AG04450 (cell line): ENCODE measurements at regions not wholly inside any gene's neighbourhood (a gene's known extent, or its start where the extent isn't known, plus 50 kb on each side); places are given as distances from the start of the nearest gene placed in this dataset.

Experiments
- CTCF ChIA-PET: fragments of 300-600, 350-600 bp; formaldehyde crosslinking; extraction: SDS; loops from one replicate; lab custom pipeline; 2022; ENCODE audit warnings: antibody characterized with exemption, inconsistent platforms; lab: Charles Lee
- POLR2A ChIA-PET: fragments of 350-600 bp; formaldehyde crosslinking; extraction: SDS; loops from one replicate; lab custom pipeline; 2021; ENCODE audit warnings: antibody characterized with exemption, inconsistent platforms; lab: Yijun Ruan, JAX
- DNase-seq: peaks from one replicate; pipeline ENCODE4 v3.0.0-alpha.2; 2011; ENCODE audit warnings: low read depth, low spot score
- H3K27ac ChIP-seq: one replicate; pipeline ENCODE4 v1.5.1; 2012; ENCODE audit warnings: low read depth, low read length, control low read depth
- H3K27me3 ChIP-seq: one replicate; pipeline ENCODE4 v1.6.0; 2012; ENCODE audit warnings: low read length; ENCODE audit not compliant: control insufficient read depth, insufficient read depth
- H3K4me3 ChIP-seq: 2 replicates; pipeline ENCODE4 v1.5.1; 2011; ENCODE audit warnings: mild to moderate bottlenecking, low read depth, low read length, control low read depth
- H3K9me3 ChIP-seq: 2 replicates; pipeline ENCODE4 v1.5.1; 2012; ENCODE audit warnings: low read length; ENCODE audit not compliant: control insufficient read depth, insufficient read depth
- TF ChIP-seq, protein P1 (sequence below): IDR thresholded peaks from 2 replicates; pipeline ENCODE4 v1.5.1; 2011; ENCODE audit warnings: low read depth, low read length, control low read depth, inconsistent platforms

DNA sequence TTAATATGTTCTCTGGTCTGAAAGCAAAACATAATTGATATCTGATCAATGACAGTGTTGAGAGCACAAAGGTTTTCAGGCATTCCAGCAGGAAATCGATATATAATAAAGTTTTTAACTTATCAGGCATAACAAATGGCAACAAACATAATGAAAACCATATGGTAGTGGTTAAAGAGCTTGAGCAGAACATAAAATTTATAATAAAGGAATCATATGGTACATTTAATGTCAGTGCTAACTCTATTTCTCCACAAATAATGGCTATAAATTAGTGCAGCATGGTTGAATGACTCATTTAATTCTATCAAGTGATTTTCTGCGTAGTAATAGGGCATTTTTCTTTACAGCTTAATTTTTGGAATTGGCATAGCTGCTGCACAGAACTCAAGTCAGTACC lies 306.2 kb downstream of the FSIP2 start:
- H3K27me3 ChIP-seq, result no peaks in the 10 kb centered on the region
- H3K9me3 ChIP-seq, result no peaks in the 10 kb centered on the region
- POLR2A ChIA-PET, result no interaction called here
- no peak overlapping the region for H3K4me3 ChIP-seq
- CTCF ChIA-PET, result no interaction called here
- no peak for DNase-seq
- no peak overlapping the region for H3K27ac ChIP-seq
- TF ChIP-seq, protein P1, sequence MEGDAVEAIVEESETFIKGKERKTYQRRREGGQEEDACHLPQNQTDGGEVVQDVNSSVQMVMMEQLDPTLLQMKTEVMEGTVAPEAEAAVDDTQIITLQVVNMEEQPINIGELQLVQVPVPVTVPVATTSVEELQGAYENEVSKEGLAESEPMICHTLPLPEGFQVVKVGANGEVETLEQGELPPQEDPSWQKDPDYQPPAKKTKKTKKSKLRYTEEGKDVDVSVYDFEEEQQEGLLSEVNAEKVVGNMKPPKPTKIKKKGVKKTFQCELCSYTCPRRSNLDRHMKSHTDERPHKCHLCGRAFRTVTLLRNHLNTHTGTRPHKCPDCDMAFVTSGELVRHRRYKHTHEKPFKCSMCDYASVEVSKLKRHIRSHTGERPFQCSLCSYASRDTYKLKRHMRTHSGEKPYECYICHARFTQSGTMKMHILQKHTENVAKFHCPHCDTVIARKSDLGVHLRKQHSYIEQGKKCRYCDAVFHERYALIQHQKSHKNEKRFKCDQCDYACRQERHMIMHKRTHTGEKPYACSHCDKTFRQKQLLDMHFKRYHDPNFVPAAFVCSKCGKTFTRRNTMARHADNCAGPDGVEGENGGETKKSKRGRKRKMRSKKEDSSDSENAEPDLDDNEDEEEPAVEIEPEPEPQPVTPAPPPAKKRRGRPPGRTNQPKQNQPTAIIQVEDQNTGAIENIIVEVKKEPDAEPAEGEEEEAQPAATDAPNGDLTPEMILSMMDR, result no peak

DNA sequence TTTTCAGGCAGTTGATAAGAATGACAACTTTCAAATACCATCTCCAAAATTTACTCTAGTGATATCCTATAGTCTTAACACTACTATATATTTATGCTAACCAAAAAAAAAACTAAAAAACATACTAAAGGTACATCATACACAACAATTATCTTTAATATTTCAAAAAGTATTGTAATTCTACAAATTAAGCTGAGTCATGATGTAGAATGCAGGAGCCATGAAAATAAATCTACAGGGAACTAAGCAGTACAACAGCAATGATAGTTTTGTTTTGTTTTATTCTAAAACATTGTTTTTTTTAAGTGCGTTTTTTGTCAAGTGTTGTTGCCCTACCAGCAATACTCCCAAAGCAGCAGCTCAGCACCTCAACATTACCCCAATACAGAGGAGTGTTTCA lies 314.3 kb downstream of the FSIP2 start:
- H3K4me3 ChIP-seq, result no peak overlapping the region
- ChIA-PET CTCF (no interaction called here), POLR2A (no interaction called here)
- H3K9me3 ChIP-seq, result no peaks in the 10 kb centered on the region
- no peak overlapping the region for H3K27ac ChIP-seq
- no peak for DNase-seq
- TF ChIP-seq, protein P1, result no peak
- no peaks in the 10 kb centered on the region for H3K27me3 ChIP-seq

DNA sequence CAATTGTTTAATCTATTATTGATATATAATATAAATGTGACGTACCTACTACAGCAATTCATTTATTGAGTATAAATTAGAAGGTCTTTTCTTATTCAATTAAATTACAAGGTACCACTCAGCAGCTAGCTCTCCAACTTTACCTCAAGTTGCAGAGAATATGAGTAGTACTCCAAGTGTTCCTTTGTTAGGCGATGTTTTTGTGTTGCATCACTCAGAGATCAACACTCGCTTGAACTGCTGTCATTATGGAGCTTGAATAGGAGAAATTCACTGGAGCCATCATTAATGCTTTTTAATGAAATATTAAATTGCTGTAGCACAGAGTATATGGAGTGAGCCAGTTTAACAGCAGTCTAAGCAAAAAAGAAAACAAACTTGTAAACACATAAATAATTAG lies 320.0 kb downstream of the FSIP2 start:
- TF ChIP-seq, protein P1, result no peak
- H3K9me3 ChIP-seq, result no peaks in the 10 kb centered on the region
- no peak overlapping the region for H3K27ac ChIP-seq
- no peaks in the 10 kb centered on the region for H3K27me3 ChIP-seq
- ChIA-PET POLR2A (no interaction called here), CTCF (interaction anchor here (0.7 kb wide), 1 partner anchor 840 kb away, joined by 3 read pairs; no protein-coding TSS in a partner anchor)
- H3K4me3 ChIP-seq, result no peak overlapping the region
- no peak for DNase-seq

DNA sequence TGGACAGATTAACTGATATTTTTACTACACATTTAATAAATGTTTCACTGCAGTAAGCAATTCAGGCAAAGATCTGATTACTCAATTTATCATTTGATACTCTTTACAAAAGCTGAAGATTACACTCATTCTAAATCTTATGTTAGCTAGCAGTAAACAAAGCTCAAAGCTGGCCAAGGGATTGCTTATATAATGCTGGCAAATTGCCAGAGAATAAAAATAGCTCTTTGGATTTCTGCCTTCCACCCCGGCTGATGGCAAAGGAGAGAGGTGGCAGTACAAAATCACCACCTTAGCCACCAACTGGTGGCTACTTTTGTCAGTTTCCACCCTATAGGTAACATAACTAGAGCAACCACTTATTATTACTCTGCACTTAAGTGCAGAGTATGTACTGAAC lies 320.5 kb downstream of the FSIP2 start:
- DNase-seq, result no peak
- CTCF ChIA-PET, result no interaction called here
- Histone ChIP-seq H3K27ac (no peak overlapping the region), H3K9me3 (no peaks in the 10 kb centered on the region), H3K27me3 (no peaks in the 10 kb centered on the region), H3K4me3 (no peak overlapping the region)
- POLR2A ChIA-PET, result no interaction called here
- TF ChIP-seq, protein P1, result no peak

DNA sequence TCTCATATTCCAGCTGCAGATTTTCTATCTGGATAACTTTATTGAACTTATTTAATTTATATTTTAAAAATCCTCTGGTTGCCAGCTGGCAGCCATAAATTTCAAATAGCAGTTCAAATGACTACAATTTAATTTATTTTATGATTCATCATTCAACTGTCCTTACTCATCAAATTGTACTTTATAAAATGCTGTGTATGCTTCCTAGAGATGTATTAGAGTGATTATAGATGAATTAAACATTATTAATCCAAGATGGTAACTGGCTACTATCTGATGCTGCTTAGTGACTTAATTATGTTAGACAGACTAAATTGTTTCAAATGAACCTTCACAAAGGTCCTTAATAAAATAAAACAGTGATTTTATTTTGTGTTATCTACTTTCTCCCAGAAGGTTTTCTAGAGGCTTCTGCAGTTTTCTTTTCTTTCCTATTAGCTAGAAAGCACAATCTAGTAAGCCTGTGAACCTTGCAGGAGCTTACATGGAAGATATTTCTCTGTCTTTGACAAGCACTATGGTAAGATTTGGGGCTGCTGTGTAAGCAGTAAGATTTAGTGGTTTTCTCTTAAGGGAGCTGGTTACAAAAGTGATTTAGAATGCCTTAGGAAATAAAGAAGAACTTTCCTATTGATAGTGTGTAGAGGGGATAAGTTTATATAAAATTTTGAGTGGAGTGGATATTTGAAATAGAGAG lies 322.3 kb downstream of the FSIP2 start:
- no peak overlapping the region for H3K27ac ChIP-seq
- no peak for DNase-seq
- no peaks in the 10 kb centered on the region for H3K27me3 ChIP-seq
- H3K9me3 ChIP-seq, result no peaks in the 10 kb centered on the region
- TF ChIP-seq, protein P1, result no peak
- H3K4me3 ChIP-seq, result no peak overlapping the region
- CTCF ChIA-PET, result no interaction called here
- POLR2A ChIA-PET, result no interaction called here
